ENCODE measurements at regions not wholly inside any gene's neighbourhood (a gene's known extent, or its start where the extent isn't known, plus 50 kb on each side); places are given as distances from the start of the nearest gene placed in this dataset.

GRCh38 chr11:71098776-71099175 lies 153.6 kb downstream of the SHANK2 start:
- Histone ChIP-seq H3K9me2 (replicated peaks; ENCODE audit: low read depth, low read length) (no peaks in the 10 kb centered on the region), H3K79me2 (ENCODE audit: insufficient read depth, low read length) (no peaks in the 10 kb centered on the region), H3K4me1 (ENCODE audit: insufficient read depth, low read length, poor library complexity, severe bottlenecking) (no peaks in the 10 kb centered on the region), H3K4me2 (ENCODE audit: low read depth, low read length, poor library complexity, severe bottlenecking) (no peak overlapping the region), H3K27me3 (ENCODE audit: insufficient read depth, low read length, poor library complexity, severe bottlenecking) (no peaks in the 10 kb centered on the region), H3K9me3 (ENCODE audit: insufficient read depth, low read depth, low read length) (peaks cover 2% of the 10 kb centered on the region; the same call in 1 of the 2 replicates), H2AFZ (ENCODE audit: low read length) (no peak overlapping the region), H3K9ac (ENCODE audit: low read depth, low read length, poor library complexity, severe bottlenecking) (no peak overlapping the region), H3K36me3 (ENCODE audit: insufficient read depth, low read length) (no peaks in the 10 kb centered on the region), H3F3A (ENCODE audit: low read depth) (no peaks in the 10 kb centered on the region), H4K20me1 (ENCODE audit: insufficient read depth, low read length, poor library complexity, severe bottlenecking) (no peaks in the 10 kb centered on the region), H3K4me3 (ENCODE audit: low read length, poor library complexity, severe bottlenecking) (no peak overlapping the region)
- TF ChIP-seq CTCF (conservative IDR thresholded peaks at IDR 0.05; ENCODE audit: low read length) (no peak), EZH2phosphoT487 (IDR thresholded peaks at IDR 0.05; ENCODE audit: borderline replicate concordance) (no peak)

GRCh38 chr11:71097506-71098240 lies 154.7 kb downstream of the SHANK2 start:
- no peaks in the 10 kb centered on the region for H3F3A ChIP-seq (ENCODE audit: low read depth)
- H3K79me2 ChIP-seq (ENCODE audit: insufficient read depth, low read length) = no peaks in the 10 kb centered on the region
- H3K9me2 ChIP-seq (replicated peaks; ENCODE audit: low read depth, low read length) = no peaks in the 10 kb centered on the region
- no peak overlapping the region for H3K9ac ChIP-seq (ENCODE audit: low read depth, low read length, poor library complexity, severe bottlenecking)
- TF ChIP-seq CTCF (conservative IDR thresholded peaks at IDR 0.05; ENCODE audit: low read length) = no peak
- TF ChIP-seq EZH2phosphoT487 (IDR thresholded peaks at IDR 0.05; ENCODE audit: borderline replicate concordance) = no peak
- H3K9me3 ChIP-seq (ENCODE audit: insufficient read depth, low read depth, low read length) = no peaks in the 10 kb centered on the region; the same call in 1 of the 2 replicates
- H2AFZ ChIP-seq (ENCODE audit: low read length) = no peak overlapping the region
- no peaks in the 10 kb centered on the region for H3K36me3 ChIP-seq (ENCODE audit: insufficient read depth, low read length)
- no peaks in the 10 kb centered on the region for H4K20me1 ChIP-seq (ENCODE audit: insufficient read depth, low read length, poor library complexity, severe bottlenecking)
- H3K4me3 ChIP-seq (ENCODE audit: low read length, poor library complexity, severe bottlenecking) = no peak overlapping the region
- H3K27me3 ChIP-seq (ENCODE audit: insufficient read depth, low read length, poor library complexity, severe bottlenecking) = no peaks in the 10 kb centered on the region
- H3K4me2 ChIP-seq (ENCODE audit: low read depth, low read length, poor library complexity, severe bottlenecking) = no peak overlapping the region
- H3K4me1 ChIP-seq (ENCODE audit: insufficient read depth, low read length, poor library complexity, severe bottlenecking) = no peaks in the 10 kb centered on the region

- H3F3A ChIP-seq (ENCODE audit: low read depth) = no peaks in the 10 kb centered on the region
- no peak overlapping the region for H3K9ac ChIP-seq (ENCODE audit: low read depth, low read length, poor library complexity, severe bottlenecking)
- H3K4me1 ChIP-seq (ENCODE audit: insufficient read depth, low read length, poor library complexity, severe bottlenecking) = no peaks in the 10 kb centered on the region
- H3K27me3 ChIP-seq (ENCODE audit: insufficient read depth, low read length, poor library complexity, severe bottlenecking) = no peaks in the 10 kb centered on the region
- no peaks in the 10 kb centered on the region for H3K36me3 ChIP-seq (ENCODE audit: insufficient read depth, low read length)
- no peak overlapping the region for H3K4me3 ChIP-seq (ENCODE audit: low read length, poor library complexity, severe bottlenecking)
- no peaks in the 10 kb centered on the region for H3K9me2 ChIP-seq (replicated peaks; ENCODE audit: low read depth, low read length)
- no peaks in the 10 kb centered on the region for H4K20me1 ChIP-seq (ENCODE audit: insufficient read depth, low read length, poor library complexity, severe bottlenecking)
- no peaks in the 10 kb centered on the region for H3K79me2 ChIP-seq (ENCODE audit: insufficient read depth, low read length)
- no peak overlapping the region for H2AFZ ChIP-seq (ENCODE audit: low read length)
- no peaks in the 10 kb centered on the region; the same call in 1 of the 2 replicates for H3K9me3 ChIP-seq (ENCODE audit: insufficient read depth, low read depth, low read length)
- TF ChIP-seq EZH2phosphoT487 (IDR thresholded peaks at IDR 0.05; ENCODE audit: borderline replicate concordance) = no peak
- TF ChIP-seq CTCF (conservative IDR thresholded peaks at IDR 0.05; ENCODE audit: low read length) = no peak
- no peak overlapping the region for H3K4me2 ChIP-seq (ENCODE audit: low read depth, low read length, poor library complexity, severe bottlenecking)
Observed at GRCh38 chr11:71096751-71097388, 155.5 kb downstream of the SHANK2 start.
